GM21381 (cell line): ENCODE measurements at regions not wholly inside any gene's neighbourhood (a gene's known extent, or its start where the extent isn't known, plus 50 kb on each side); places are given as distances from the start of the nearest gene placed in this dataset.

Experiments used
- ATAC-seq: cut with Tn5 transposase; IDR thresholded peaks from one replicate; pipeline ENCODE4 v1.9.1; 2021; ENCODE audit warnings: mild to moderate bottlenecking, moderate library complexity; ENCODE audit not compliant: unreplicated experiment

- no peak for ATAC-seq
Measured at GRCh38 chr5:167156446-167156845, 1135.0 kb upstream of the WWC1 start.

DNA sequence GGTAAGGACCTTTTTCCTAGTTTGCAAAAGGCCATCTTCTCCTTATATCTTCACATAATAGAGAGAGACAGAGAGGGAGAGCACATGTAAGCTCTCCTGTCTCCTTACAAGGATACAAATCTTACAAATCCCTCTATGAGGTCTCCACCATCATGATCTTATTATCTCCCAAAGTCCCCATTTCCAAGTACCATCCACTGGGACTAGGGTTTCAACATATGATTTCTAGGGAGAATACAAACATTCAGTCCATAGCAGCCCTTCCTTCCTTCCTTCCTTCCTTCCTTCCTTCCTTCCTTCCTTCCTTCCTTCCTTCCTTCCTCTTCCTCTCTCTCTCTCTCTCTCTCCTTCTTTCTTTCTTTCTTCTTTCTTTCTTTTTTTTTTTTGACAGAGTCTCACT lies 1132.9 kb upstream of the WWC1 start:
- ATAC-seq, result no peak

DNA sequence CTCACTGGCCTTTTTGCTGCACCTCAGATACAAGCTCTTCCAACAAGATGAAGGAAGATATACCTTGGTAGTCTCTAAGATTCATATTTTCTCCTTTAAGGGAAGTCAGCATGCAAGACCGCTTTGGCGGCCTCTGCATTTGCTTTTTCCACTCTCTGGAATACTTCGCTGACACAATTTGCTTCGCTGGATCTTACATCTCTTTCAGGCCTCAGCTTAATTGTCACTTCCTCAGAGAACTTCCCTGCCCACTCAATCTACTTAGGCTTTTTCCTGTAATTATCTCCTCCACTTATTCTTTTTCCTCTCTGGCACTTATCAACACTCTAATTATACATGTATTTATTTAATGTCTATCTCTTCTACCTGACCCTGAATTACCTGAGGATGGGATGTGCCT lies 1131.1 kb upstream of the WWC1 start:
- no peak for ATAC-seq

DNA sequence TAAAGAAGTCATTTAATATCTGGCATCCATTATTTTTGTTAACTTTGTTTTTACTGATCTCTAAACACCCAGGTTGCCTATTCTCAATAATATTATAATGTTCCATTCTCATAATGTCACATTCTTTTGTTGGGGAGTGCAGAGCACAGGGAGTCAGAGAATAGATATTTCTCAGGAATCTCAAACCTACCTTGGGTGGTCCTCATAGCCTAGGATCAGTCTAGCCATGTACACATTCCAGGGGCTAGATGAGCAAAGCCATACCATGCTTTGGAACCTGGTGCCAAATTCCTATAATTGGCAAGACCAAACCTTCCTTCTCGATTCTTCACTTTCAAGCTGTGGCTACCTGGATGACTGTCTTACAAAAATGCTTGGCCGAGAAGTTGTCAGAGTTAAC lies 1124.7 kb upstream of the WWC1 start:
- ATAC-seq, result no peak

GRCh38 chr5:167167191-167167795 lies 1124.2 kb upstream of the WWC1 start:
- ATAC-seq, result no peak

DNA sequence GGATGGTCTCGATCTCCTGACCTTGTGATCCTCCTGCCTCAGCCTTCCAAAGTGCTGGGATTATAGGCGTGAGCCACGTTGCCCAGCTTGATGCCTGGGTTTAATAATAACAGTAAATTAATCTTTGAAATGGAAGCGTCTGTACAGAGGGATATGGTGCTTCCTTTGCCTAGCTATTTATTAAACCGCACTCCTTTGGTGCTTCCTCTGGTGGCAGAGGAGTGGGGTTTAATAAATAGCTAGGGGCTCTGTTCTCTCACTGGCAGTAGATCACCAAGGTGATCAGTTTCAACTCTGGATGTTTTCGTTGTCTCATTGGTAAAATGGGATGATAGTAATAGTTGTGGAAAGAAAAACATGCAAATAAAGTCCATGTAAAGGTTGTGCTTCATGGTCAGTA lies 1122.5 kb upstream of the WWC1 start:
- no peak for ATAC-seq

DNA sequence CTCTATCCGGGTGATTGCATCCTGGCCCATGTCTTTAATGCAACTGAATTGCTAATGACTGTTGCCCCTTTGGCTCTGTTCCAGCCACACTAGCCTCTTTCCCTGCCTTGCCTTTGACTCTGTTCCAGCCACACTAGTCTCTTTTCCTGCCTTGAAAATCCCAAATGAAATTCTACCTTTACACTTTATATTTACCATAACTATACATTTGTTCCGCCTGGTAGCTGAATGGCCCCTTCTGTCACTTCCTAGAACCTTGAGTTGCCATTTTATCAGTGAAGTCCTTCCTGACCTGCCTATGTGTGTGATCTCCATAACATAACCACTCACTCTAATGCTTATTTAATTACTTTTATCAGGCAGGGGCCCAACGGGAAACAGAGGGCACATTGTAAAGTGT lies 1120.4 kb upstream of the WWC1 start:
- no peak for ATAC-seq

DNA sequence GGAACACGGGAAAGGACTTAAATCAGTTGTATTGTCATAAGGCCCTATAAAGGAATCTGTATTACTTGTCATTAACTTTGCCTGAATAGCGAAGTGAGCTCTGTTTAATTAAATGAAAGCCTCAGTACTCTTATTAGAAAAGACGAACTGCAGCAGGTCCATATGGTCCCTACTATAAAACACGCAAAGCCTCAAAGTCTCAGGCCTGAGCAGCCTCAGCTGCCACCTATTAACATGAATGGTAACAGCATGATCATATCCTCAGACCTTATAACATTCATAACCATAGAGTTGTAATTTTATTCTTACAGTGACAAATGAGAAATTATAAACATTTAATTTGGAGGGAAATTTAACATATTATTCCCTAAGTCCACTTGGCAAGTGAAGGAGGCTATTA lies 1113.7 kb upstream of the WWC1 start:
- no peak for ATAC-seq

GRCh38 chr5:167180906-167181305 lies 1110.5 kb upstream of the WWC1 start:
- no peak for ATAC-seq

GRCh38 chr5:167205881-167206280 lies 1085.6 kb upstream of the WWC1 start:
- no peak for ATAC-seq

DNA sequence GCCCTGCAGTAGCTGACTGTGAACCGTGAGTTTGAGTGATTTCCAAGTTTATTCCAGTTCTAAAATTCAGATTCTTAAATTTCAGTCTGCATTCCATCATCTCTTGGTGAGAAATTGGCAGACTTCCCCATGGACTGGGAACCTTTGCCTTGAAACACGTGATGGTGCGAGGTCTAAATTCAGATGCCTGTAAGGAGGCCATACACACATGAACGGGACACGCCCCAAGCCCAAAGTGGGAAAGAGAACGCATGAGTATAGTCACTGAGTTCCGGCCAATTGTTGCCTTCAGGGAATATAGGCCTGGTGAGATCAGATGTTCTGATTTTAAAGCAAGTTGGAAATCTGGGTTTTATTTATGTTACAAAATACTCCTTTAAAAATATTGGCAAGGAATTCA lies 1084.4 kb upstream of the WWC1 start:
- no peak for ATAC-seq

- ATAC-seq, result no peak
Measured at GRCh38 chr5:167208911-167209310, 1082.5 kb upstream of the WWC1 start.

- no peak for ATAC-seq
Measured at GRCh38 chr5:167217097-167217743, 1074.2 kb upstream of the WWC1 start.

- ATAC-seq, result no peak
Measured at GRCh38 chr5:167219298-167219697, 1072.1 kb upstream of the WWC1 start.

DNA sequence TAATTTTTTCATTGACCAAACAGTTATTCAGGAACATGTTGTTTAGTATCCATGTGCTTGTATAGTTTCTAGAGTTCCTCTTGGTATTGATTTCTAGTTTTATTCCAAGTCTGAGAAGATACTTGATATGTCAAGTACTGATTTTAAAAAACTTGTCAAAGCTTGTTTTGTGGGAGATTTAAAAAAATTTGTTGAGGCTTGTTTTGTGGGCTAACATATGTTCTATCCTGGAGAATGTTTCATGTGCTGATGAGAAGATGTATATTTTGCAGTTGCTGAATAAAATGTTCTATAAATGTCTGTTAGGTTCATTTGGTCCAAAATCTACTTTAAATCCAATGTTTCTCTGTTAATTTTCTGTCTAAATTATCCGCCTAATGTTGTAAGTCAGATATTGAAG lies 1065.1 kb upstream of the WWC1 start:
- ATAC-seq, result no peak

- no peak for ATAC-seq
Measured at GRCh38 chr5:167228134-167228533, 1063.3 kb upstream of the WWC1 start.

DNA sequence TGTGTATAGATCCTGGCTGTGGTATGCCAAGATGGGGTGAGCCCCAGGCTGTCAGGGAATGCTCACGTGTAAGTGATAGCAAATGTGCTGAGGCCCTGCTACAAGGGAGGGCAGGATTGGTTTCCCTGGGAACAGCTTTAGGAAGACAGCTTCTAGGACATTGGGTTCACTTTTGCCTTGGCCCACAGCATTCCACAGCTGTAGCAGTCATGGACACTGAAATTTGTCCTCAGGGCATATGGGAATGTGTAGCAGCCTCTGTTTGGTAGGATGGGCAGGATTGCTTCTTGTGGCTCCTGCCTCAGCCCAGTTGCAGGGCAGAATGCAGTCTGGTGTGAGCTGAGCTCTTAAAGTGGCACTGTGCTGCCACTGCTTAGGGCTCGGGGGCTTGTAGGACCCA lies 1061.7 kb upstream of the WWC1 start:
- no peak for ATAC-seq

- ATAC-seq, result no peak
Measured at GRCh38 chr5:167230414-167230813, 1061.0 kb upstream of the WWC1 start.

- no peak for ATAC-seq
Measured at GRCh38 chr5:167232675-167233311, 1058.7 kb upstream of the WWC1 start.

GRCh38 chr5:167233507-167234220 lies 1057.8 kb upstream of the WWC1 start:
- ATAC-seq, result no peak

- ATAC-seq, result no peak
Measured at GRCh38 chr5:167241436-167242067, 1049.9 kb upstream of the WWC1 start.
